NCI-H146 treated with DMSO at 0.1 percent for 48 hours (cell line): ENCODE measurements at regions not wholly inside any gene's neighbourhood (a gene's known extent, or its start where the extent isn't known, plus 50 kb on each side); places are given as distances from the start of the nearest gene placed in this dataset.
"Not testable (repeated sequence)": the region's sequence is repeated elsewhere in the genome, so short reads cannot be mapped to it uniquely, and the experiment has no call there.

ENCODE experiments used
- DNase-seq: peaks from one replicate; lab custom pipeline; 2025; ENCODE audit not compliant: unreplicated experiment; lab: John Stamatoyannopoulos, UW

GRCh38 chrX:18102006-18102405, 118.7 kb downstream of the BEND2 start:
- DNase-seq, result no peak

- no peak for DNase-seq
These were observed 119.6 kb downstream of the BEND2 start for GRCh38 chrX:18101087-18101486.

DNA sequence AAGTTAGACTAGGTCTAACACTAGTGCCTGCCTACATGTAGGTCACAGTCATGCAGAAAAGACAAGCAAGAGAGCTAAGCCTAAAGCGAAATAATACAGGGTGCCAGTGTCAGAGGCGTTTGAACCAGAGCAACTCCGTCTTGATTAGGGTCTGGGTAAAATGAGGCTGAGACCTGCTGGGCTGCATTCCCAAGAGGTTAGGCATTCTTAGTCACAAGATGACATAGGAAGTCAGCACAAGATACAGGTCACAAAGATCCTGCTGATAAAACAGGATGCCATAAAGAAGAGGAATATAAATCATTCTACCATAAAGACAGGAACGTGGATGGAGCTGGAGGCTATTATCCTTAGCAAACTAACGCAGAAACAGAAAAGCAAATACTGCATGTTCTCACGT, 120.9 kb downstream of the BEND2 start:
- peak; percentile 3 for DNase-seq

DNA sequence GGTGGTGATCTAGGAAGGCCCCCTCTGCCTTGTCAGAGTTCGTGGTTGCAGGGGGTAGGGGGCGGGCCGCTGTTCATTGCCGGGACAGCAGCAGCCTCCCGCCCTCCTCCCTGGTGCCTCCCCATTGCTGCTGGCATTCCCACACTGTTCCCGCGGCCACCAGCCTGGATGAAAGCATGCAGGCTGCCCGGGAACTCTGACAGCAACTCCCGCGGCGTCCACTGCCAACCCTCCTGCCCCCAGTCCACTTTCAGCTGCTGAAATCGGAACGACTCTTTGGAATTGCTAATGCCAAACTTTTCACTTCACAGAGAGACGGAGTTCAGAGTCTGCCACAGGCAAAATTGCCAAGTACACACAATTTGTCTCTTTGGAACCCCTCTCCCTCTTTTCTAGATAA, 121.9 kb downstream of the BEND2 start:
- no peak for DNase-seq

DNA sequence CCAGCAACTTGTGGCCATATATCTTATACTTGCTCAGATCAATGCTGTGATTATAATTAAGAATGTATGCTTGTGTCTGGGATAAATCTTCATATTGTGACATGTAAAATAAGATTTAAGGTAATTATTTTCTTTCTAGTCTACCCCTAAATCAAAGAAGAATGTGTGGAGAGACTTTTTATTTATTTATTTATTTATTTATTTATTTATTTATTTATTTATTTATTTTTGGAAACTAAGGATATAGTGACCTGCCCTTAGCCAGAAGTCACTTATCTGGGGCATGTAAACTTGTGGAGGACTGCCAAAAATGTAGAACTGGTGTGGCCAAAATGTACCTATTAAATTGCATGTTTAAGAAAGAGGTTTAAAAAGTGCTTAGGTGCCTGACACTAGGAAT, 144.3 kb downstream of the BEND2 start:
- DNase-seq, result no peak

DNA sequence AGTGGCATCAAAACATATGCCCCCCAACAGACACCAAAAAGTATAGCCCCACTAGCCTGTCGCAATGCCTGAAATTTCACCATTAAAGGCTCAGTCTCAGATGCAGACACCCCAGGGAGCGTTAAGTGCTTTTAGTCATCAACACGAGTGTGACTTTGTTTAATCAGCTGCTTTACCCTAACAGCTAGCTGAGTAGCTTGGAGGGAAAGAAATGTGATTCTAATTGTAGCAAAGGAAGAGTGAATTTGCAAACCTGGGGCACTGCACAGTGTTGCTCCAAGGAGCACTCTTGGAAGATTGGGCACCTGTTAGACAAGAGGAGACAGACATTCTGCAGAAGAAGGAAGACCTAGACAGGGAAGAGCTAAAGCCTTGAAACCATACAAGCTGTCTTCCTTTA, 145.1 kb downstream of the BEND2 start:
- peak; percentile 90 for DNase-seq

DNA sequence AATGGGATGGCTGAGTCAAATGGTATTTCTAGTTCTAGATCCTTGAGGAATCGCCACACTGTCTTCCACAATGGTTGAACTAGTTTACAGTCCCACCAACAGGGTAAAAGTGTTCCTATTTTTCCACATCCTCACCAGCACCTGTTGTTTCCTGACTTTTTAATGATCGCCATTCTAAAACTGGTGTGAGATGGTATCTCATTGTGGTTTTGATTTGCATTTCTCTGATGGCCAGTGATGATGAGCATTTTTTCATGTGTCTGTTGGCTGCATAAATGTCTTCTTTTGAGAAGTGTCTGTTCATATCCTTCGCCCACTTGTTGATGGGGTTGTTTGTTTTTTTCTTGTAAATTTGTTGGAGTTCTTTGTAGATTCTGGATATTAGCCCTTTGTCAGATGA, 152.6 kb downstream of the BEND2 start:
- not testable (repeated sequence) for DNase-seq

DNA sequence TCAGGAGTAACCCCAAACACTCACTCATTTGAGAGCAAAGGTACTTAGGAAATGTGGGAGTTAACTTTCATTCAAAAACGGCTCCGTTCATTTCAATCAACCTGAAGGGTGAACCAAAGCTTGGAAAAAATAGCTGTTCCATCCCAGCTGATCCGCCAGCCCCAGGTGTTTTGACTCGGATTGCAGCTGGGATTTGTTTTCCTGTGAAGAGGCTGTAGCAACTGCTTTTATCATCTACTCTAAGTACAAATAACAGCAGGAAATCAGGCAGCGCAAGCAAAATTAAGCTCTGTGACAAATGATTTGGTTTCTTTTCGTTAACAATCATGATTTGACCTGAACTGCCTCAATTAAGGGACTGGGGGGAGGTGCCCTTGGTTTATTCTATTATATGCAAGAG, 154.7 kb downstream of the BEND2 start:
- peak; percentile 77 for DNase-seq

DNA sequence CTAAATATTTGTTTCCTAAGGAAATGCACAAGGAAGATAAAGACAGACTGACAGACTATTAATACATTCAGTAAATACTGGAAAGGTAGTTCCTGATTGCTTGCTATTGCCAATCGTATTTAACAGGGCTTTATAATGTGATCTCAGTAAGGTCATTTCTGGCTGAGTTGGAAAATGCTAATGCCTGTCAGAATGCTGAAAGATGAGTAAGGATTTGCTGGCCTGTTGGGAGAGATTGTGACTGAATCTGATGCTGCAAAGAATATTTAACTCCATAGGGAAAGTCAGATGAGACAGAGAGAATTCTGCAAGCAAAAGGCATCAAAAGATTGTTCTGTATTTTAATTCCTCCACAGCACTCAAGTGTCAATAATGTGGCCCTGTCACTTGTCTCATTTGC, 169.0 kb downstream of the BEND2 start:
- no peak for DNase-seq

GRCh38 chrX:18047491-18047890, 173.2 kb downstream of the BEND2 start:
- DNase-seq, result no peak

GRCh38 chrX:18045436-18045835, 175.2 kb downstream of the BEND2 start:
- DNase-seq, result no peak

GRCh38 chrX:18042776-18043175, 177.9 kb downstream of the BEND2 start:
- DNase-seq, result no peak

GRCh38 chrX:18041656-18042055, 179.0 kb downstream of the BEND2 start:
- DNase-seq, result no peak

GRCh38 chrX:18039023-18039422, 177.9 kb upstream of the RAI2 start:
- no peak for DNase-seq

- DNase-seq, result no peak
These were observed 175.3 kb upstream of the RAI2 start for GRCh38 chrX:18036394-18036793.

GRCh38 chrX:18034945-18035344, 173.8 kb upstream of the RAI2 start:
- no peak for DNase-seq

- DNase-seq, result no peak
These were observed 173.4 kb upstream of the RAI2 start for GRCh38 chrX:18034504-18034903.

- DNase-seq, result no peak
These were observed 171.6 kb upstream of the RAI2 start for GRCh38 chrX:18032486-18033221.

GRCh38 chrX:18031726-18032375, 170.8 kb upstream of the RAI2 start:
- DNase-seq, result no peak

DNA sequence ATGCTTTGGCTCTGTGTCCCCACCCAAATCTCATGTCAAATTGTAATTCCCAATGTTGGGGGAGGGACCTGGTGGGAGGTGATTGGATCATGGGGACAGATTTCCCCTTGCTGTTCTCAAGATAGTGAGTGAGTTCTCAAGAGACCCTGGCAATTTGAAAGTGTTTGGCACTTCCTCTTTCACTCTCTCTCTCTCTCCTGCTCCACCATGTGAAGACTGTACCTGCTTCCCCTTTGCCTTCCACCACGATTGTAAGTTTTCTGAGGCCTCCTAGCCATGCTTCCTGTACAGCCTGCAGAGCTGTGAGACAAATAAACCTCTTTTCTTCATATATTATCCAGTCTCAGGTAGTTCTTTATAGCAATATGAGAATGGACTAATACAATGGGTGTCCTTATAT, 169.6 kb upstream of the RAI2 start:
- not testable (repeated sequence) for DNase-seq

DNA sequence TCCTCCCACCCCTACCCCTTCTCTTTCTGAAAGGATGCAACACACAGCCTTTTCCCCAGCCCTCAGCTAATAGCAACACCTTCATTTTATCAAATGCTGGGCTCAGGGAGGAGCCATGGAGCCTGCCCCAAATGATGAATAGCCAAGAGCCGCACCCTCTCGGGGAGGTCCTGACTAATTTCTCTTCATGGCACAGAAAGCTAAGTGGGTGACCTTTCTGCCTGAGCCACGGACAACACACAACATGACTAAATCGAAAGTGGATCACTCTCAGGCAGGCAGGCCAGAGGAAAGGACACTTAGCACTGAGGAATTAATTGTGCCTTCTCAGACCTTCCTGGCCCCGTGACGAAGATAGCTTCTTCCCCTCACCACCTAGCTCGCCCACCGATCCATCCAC, 165.1 kb upstream of the RAI2 start:
- DNase-seq, result no peak

DNA sequence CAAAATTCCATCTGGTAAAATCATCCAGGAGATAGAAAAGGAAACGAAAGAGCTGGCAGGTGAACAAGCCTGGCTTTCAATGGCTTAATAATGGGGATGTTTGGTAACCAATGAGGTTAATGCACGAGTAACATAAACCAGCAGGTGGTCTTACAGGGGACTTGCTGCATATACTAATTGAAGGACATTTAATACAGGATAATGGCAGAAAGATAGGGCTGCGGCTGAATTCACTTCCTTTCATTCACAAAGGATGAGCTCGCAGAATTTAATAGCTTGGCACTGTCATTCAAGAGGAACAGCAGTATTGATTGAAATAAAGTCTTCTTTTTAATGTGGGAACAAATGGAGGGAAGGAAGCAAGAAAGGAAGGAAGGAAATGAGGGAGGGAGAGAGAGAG, 156.3 kb upstream of the RAI2 start:
- DNase-seq, result peak; percentile 95

GRCh38 chrX:18016941-18017340, 155.8 kb upstream of the RAI2 start:
- DNase-seq, result no peak
